Parathyroid adenoma (tissue), 2 donors: ENCODE measurements at regions not wholly inside any gene's neighbourhood (a gene's known extent, or its start where the extent isn't known, plus 50 kb on each side); places are given as distances from the start of the nearest gene placed in this dataset.
"Not testable (repeated sequence)": the region's sequence is repeated elsewhere in the genome, so short reads cannot be mapped to it uniquely, and the experiment has no call there.

Experiments used
- H2AFZ ChIP-seq: fragments of 300-600 bp; sonication (generic); one replicate; pipeline ENCODE4 v1.7.0; 2017; ENCODE audit warnings: antibody characterized with exemption, mild to moderate bottlenecking
- H3K27ac ChIP-seq: fragments of 300-600 bp; sonication (generic); one replicate; pipeline ENCODE4 v1.7.0; 2017
- H3K27me3 ChIP-seq: fragments of 300-600 bp; sonication (generic); one replicate; pipeline ENCODE4 v1.7.0; 2017; ENCODE audit warnings: low read length; ENCODE audit not compliant: control insufficient read depth, insufficient read depth
- H3K36me3 ChIP-seq: fragments of 300-600 bp; sonication (generic); one replicate; pipeline ENCODE4 v1.7.0; 2017; ENCODE audit warnings: low read length; ENCODE audit not compliant: control insufficient read depth, insufficient read depth
- H3K4me1 ChIP-seq: fragments of 300-600 bp; sonication (generic); one replicate; pipeline ENCODE4 v1.7.0; 2017; ENCODE audit warnings: control low read depth
- H3K4me2 ChIP-seq: fragments of 300-600 bp; sonication (generic); one replicate; pipeline ENCODE4 v1.7.0; 2017; ENCODE audit warnings: low read length
- H3K4me3 ChIP-seq: fragments of 300-600 bp; sonication (generic); one replicate; pipeline ENCODE4 v1.7.0; 2017; ENCODE audit warnings: low read depth, low read length
- H3K79me2 ChIP-seq: fragments of 300-600 bp; sonication (generic); one replicate; pipeline ENCODE4 v1.7.0; 2017; ENCODE audit warnings: control low read depth
- H3K9ac ChIP-seq: fragments of 300-600 bp; sonication (generic); one replicate; pipeline ENCODE4 v1.7.0; 2017; ENCODE audit warnings: mild to moderate bottlenecking
- H3K9me3 ChIP-seq: fragments of 300-600 bp; sonication (generic); one replicate; pipeline ENCODE4 v1.7.0; 2017; ENCODE audit warnings: low read length; ENCODE audit not compliant: control insufficient read depth
- CTCF ChIP-seq: fragments of 300-600 bp; sonication (generic); IDR thresholded peaks from one replicate; pipeline ENCODE4 v1.7.0; 2017; ENCODE audit warnings: antibody characterized with exemption, mild to moderate bottlenecking
- donor health status: primary hyperparathyroidism.

GRCh38 chr6:6742535-6742934 lies 154.0 kb downstream of the LY86 start:
- no peaks in the 10 kb centered on the region for H3K36me3 ChIP-seq
- H3K27ac ChIP-seq, result no peak overlapping the region
- no peak for TF ChIP-seq CTCF
- no peak overlapping the region for H3K4me2 ChIP-seq
- H3K4me1 ChIP-seq, result no peaks in the 10 kb centered on the region
- no peak overlapping the region for H3K4me3 ChIP-seq
- no peaks in the 10 kb centered on the region for H3K9me3 ChIP-seq
- no peak overlapping the region for H2AFZ ChIP-seq
- no peaks in the 10 kb centered on the region for H3K79me2 ChIP-seq
- no peak overlapping the region for H3K9ac ChIP-seq
- H3K27me3 ChIP-seq, result no peaks in the 10 kb centered on the region

- H3K36me3 ChIP-seq, result no peaks in the 10 kb centered on the region
- no peak overlapping the region for H3K9ac ChIP-seq
- H3K4me1 ChIP-seq, result no peaks in the 10 kb centered on the region
- no peak overlapping the region for H3K27ac ChIP-seq
- H3K4me2 ChIP-seq, result no peak overlapping the region
- no peak overlapping the region for H2AFZ ChIP-seq
- H3K27me3 ChIP-seq, result no peaks in the 10 kb centered on the region
- no peaks in the 10 kb centered on the region for H3K79me2 ChIP-seq
- no peak overlapping the region for H3K4me3 ChIP-seq
- no peaks in the 10 kb centered on the region for H3K9me3 ChIP-seq
- TF ChIP-seq CTCF, result no peak
Measured at GRCh38 chr6:6744551-6744950, 156.0 kb downstream of the LY86 start.

DNA sequence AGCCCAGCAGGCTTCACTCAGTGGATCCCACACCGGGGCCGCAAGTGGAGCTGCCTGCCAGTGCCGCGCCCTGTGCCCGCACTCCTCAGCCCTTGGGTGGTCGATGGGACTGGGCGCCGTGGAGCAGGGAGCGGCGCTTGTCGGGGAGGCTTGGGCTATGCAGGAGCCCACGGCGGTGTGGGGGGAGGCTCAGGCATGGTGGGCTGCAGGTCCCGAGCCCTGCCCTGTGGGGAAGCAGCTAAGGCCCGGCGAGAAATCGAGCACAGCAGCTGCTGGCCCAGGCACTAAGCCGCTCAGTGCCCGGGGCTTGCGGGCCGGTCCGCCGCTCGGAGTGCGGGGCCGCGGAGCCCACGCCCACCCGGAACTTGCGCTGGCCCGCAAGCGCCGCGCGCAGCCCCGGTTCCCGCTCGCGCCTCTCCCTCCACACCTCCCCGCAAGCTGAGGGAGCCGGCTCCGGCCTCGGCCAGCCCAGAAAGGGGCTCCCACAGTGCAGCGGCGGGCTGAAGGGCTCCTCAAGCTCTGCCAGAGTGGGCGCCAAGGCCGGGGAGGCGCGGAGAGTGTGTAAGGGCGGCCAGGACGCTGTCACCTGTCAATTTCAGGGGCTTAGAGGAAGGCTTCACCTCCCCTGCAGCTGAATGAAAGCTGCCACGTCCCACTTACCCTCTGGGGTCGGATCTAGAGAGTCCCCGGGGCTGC lies 157.3 kb downstream of the LY86 start:
- not testable (repeated sequence) for H3K4me3 ChIP-seq, H3K27me3 ChIP-seq, H3K9ac ChIP-seq, H3K27ac ChIP-seq, H3K9me3 ChIP-seq, H3K4me2 ChIP-seq, H3K36me3 ChIP-seq, H3K4me1 ChIP-seq, H3K79me2 ChIP-seq, H2AFZ ChIP-seq

GRCh38 chr6:6746333-6746969 lies 157.9 kb downstream of the LY86 start:
- no peak for TF ChIP-seq CTCF
- Histone ChIP-seq H2AFZ (no peak overlapping the region), H3K4me1 (no peaks in the 10 kb centered on the region), H3K27me3 (no peaks in the 10 kb centered on the region), H3K79me2 (no peaks in the 10 kb centered on the region), H3K9me3 (no peaks in the 10 kb centered on the region), H3K4me2 (no peak overlapping the region), H3K9ac (no peak overlapping the region), H3K27ac (no peak overlapping the region), H3K36me3 (no peaks in the 10 kb centered on the region), H3K4me3 (no peak overlapping the region)

GRCh38 chr6:6746970-6747338 lies 158.4 kb downstream of the LY86 start:
- no peaks in the 10 kb centered on the region for H3K36me3 ChIP-seq
- TF ChIP-seq CTCF, result no peak
- no peaks in the 10 kb centered on the region for H3K79me2 ChIP-seq
- H3K4me1 ChIP-seq, result no peaks in the 10 kb centered on the region
- no peak overlapping the region for H3K4me3 ChIP-seq
- no peaks in the 10 kb centered on the region for H3K9me3 ChIP-seq
- H3K9ac ChIP-seq, result no peak overlapping the region
- no peak overlapping the region for H3K27ac ChIP-seq
- no peak overlapping the region for H2AFZ ChIP-seq
- H3K4me2 ChIP-seq, result no peak overlapping the region
- H3K27me3 ChIP-seq, result no peaks in the 10 kb centered on the region
